Lower leg skin (tissue), 4 donors: ENCODE measurements at regions not wholly inside any gene's neighbourhood (a gene's known extent, or its start where the extent isn't known, plus 50 kb on each side); places are given as distances from the start of the nearest gene placed in this dataset.

Experiments
- DNase-seq, 2 donors: peaks; one replicate each; pipeline ENCODE4 v3.0.0-alpha.2; 2019; ENCODE audit warnings: low spot score in 2 of 2
- H3K4me3 ChIP-seq: fragments of 200-600 bp; sonication (generic); 2 replicates; pipeline ENCODE4 v1.5.1; 2017; ENCODE audit warnings: mild to moderate bottlenecking, low read depth; ENCODE audit not compliant: poor library complexity, severe bottlenecking
- CTCF ChIP-seq, 3 donors: fragments of 450-650 bp; IDR thresholded peaks; one replicate each; pipeline ENCODE4 v1.5.1; 2016; ENCODE audit warnings: antibody characterized with exemption in 3 of 3, mild to moderate bottlenecking in 3 of 3, moderate library complexity in 2 of 3
- POLR2A ChIP-seq, 2 donors: fragments of 450-650 bp; IDR thresholded peaks; one replicate each; pipeline ENCODE4 v1.6.1; 2016 to 2017; ENCODE audit warnings: antibody characterized with exemption in 2 of 2, mild to moderate bottlenecking in 1 of 2, moderate library complexity in 1 of 2
- WGBS, 2 donors: methylation state at CpG; one replicate each; pipeline ENCODE4 v1.1.5; 2018; 5-methylcytosine and 5-hydroxymethylcytosine counted together
- intact Hi-C: fragments of 100-400 bp; cut with DNase I; formaldehyde crosslinking; loops from one replicate; pipeline ENCODE4 v1.15.0; 2023; ENCODE audit warnings: low total_unique reads

- DNase-seq, result no peak
- WGBS, 2 donors, result 74 to 87% methylated on average over 4 of the region's 4 CpGs
- TF ChIP-seq CTCF (IDR thresholded peaks at IDR 0.05) (no peak), POLR2A (IDR thresholded peaks at IDR 0.05) (no peak)
- H3K4me3 ChIP-seq, result no peak overlapping the region
- intact Hi-C loops, result no loop called here
Observed at GRCh38 chr11:128153697-128154048, 433.7 kb downstream of the ETS1 start.

GRCh38 chr11:128152796-128153696 is 434.3 kb downstream of the ETS1 start:
- no peak for DNase-seq
- H3K4me3 ChIP-seq, result no peak overlapping the region
- TF ChIP-seq POLR2A (IDR thresholded peaks at IDR 0.05) (no peak), CTCF (IDR thresholded peaks at IDR 0.05) (no peak)
- 81 to 89% methylated on average over 6 of the region's 6 CpGs for WGBS, 2 donors
- intact Hi-C loops, result no loop called here

- no peak overlapping the region for H3K4me3 ChIP-seq
- TF ChIP-seq CTCF (IDR thresholded peaks at IDR 0.05) (no peak), POLR2A (IDR thresholded peaks at IDR 0.05) (no peak)
- DNase-seq, result no peak
- intact Hi-C loops, result no loop called here
Observed at GRCh38 chr11:128151780-128152179, 435.6 kb downstream of the ETS1 start.

- H3K4me3 ChIP-seq, result no peak overlapping the region
- DNase-seq, result no peak
- TF ChIP-seq POLR2A (IDR thresholded peaks at IDR 0.05) (no peak), CTCF (IDR thresholded peaks at IDR 0.05) (no peak)
- WGBS, 2 donors, result 91 to 92% methylated on average over 2 of the region's 2 CpGs
- intact Hi-C loops, result no loop called here
Observed at GRCh38 chr11:128151338-128151737, 436.0 kb downstream of the ETS1 start.

- 89 to 90% methylated on average over 6 of the region's 6 CpGs for WGBS, 2 donors
- H3K4me3 ChIP-seq, result no peak overlapping the region
- TF ChIP-seq CTCF (IDR thresholded peaks at IDR 0.05), result no peak
- TF ChIP-seq POLR2A (IDR thresholded peaks at IDR 0.05), result no peak
- intact Hi-C loops, result no loop called here
- DNase-seq, result no peak
Observed at GRCh38 chr11:128148208-128148607, 439.1 kb downstream of the ETS1 start.
